SU-DHL-6 (cell line): ENCODE measurements at regions not wholly inside any gene's neighbourhood (a gene's known extent, or its start where the extent isn't known, plus 50 kb on each side); places are given as distances from the start of the nearest gene placed in this dataset.

ENCODE experiments used
- CTCF ChIP-seq: fragments of 200-600 bp; sonication (generic); IDR thresholded peaks from one replicate; pipeline ENCODE4 v1.5.1; 2017; ENCODE audit warnings: antibody characterized with exemption, mild to moderate bottlenecking, low read length, moderate library complexity; ENCODE audit not compliant: insufficient read depth, poor library complexity, severe bottlenecking
- EZH2phosphoT487 ChIP-seq: fragments of 200-600 bp; sonication (generic), shearing (Covaris generic); conservative IDR thresholded peaks from 2 replicates; pipeline ENCODE4 v1.6.1; 2018; ENCODE audit warnings: mild to moderate bottlenecking, antibody characterized with exemption, low read length, moderate library complexity, mixed read lengths

- TF ChIP-seq CTCF: no peak
- no peak for TF ChIP-seq EZH2phosphoT487
These were observed 109.6 kb downstream of the APOB start for GRCh38 chr2:20934236-20934635.
